ENCODE measurements at regions not wholly inside any gene's neighbourhood (a gene's known extent, or its start where the extent isn't known, plus 50 kb on each side); places are given as distances from the start of the nearest gene placed in this dataset.

GRCh38 chr10:6787091-6787490 lies 207.0 kb upstream of the PRKCQ start:
- no peak for TF ChIP-seq CHCHD3 (CRISPR knock-in tag; IDR thresholded peaks at IDR 0.05)
- TF ChIP-seq, protein P1, sequence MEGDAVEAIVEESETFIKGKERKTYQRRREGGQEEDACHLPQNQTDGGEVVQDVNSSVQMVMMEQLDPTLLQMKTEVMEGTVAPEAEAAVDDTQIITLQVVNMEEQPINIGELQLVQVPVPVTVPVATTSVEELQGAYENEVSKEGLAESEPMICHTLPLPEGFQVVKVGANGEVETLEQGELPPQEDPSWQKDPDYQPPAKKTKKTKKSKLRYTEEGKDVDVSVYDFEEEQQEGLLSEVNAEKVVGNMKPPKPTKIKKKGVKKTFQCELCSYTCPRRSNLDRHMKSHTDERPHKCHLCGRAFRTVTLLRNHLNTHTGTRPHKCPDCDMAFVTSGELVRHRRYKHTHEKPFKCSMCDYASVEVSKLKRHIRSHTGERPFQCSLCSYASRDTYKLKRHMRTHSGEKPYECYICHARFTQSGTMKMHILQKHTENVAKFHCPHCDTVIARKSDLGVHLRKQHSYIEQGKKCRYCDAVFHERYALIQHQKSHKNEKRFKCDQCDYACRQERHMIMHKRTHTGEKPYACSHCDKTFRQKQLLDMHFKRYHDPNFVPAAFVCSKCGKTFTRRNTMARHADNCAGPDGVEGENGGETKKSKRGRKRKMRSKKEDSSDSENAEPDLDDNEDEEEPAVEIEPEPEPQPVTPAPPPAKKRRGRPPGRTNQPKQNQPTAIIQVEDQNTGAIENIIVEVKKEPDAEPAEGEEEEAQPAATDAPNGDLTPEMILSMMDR (CRISPR knock-in tag; IDR thresholded peaks at IDR 0.05): no peak
- TF ChIP-seq ATF4 (CRISPR knock-in tag; IDR thresholded peaks at IDR 0.05): no peak
